Gastrocnemius medialis (tissue), 4 donors: ENCODE measurements at regions not wholly inside any gene's neighbourhood (a gene's known extent, or its start where the extent isn't known, plus 50 kb on each side); places are given as distances from the start of the nearest gene placed in this dataset.

Experiments
- POLR2A ChIP-seq, 2 donors: fragments of 450-650 bp; IDR thresholded peaks; one replicate each; pipeline ENCODE4 v1.6.1; 2017; ENCODE audit warnings: antibody characterized with exemption in 2 of 2, mild to moderate bottlenecking in 2 of 2, moderate library complexity in 2 of 2
- TF ChIP-seq, protein P1 (sequence below), 5 experiments: fragments of 450-650 bp in 3 of 5; fragments of 200-600 bp in 2 of 5; sonication (generic) in 2 of 5; IDR thresholded peaks in 4 of 5; conservative IDR thresholded peaks in 1 of 5; 1 replicate in 4 of 5; 2 replicates in 1 of 5; pipeline ENCODE4 v1.5.1; 2016 to 2019; ENCODE audit warnings: antibody characterized with exemption in 5 of 5, mild to moderate bottlenecking in 3 of 5, moderate library complexity in 3 of 5

DNA sequence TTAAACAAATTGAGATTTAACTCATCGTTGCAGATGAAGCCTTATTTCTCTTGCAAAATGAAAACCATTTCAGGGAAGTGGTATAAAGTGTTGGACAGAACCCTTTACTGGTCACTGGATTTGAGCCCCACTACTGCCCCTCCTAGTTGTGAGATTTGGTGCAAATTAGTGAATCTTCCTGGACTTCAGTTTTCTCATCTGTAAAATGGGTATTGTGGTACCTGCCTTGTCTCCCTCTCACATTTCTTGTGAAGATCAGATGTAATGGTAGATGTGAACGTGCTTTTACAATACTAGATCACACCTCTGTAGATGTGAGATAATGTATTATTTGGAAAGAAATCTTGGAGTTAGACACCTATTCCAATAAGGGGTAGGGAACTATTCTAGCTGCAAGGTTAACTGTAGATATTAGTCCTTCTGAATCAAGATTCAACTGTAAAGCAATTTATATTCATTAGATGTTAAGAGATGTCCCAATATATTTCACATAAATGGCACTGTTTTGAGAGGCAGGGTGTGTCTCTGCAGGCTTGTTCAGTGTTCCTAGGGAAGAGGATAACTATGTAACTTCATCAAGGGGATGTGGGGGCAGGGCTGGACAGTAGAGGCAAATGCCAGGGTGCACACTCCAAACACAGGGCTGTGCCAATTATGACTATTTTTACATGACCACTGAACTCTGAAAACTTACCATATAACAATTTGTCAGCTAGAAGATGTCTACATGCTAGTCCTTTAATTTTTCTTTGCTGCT lies 112.4 kb upstream of the PFN2 start:
- TF ChIP-seq, protein P1, sequence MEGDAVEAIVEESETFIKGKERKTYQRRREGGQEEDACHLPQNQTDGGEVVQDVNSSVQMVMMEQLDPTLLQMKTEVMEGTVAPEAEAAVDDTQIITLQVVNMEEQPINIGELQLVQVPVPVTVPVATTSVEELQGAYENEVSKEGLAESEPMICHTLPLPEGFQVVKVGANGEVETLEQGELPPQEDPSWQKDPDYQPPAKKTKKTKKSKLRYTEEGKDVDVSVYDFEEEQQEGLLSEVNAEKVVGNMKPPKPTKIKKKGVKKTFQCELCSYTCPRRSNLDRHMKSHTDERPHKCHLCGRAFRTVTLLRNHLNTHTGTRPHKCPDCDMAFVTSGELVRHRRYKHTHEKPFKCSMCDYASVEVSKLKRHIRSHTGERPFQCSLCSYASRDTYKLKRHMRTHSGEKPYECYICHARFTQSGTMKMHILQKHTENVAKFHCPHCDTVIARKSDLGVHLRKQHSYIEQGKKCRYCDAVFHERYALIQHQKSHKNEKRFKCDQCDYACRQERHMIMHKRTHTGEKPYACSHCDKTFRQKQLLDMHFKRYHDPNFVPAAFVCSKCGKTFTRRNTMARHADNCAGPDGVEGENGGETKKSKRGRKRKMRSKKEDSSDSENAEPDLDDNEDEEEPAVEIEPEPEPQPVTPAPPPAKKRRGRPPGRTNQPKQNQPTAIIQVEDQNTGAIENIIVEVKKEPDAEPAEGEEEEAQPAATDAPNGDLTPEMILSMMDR (IDR thresholded peaks at IDR 0.05 in 4 of 5, conservative IDR thresholded peaks at IDR 0.05 in 1 of 5), result no peak
- TF ChIP-seq POLR2A (IDR thresholded peaks at IDR 0.05), result no peak
